ENCODE measurements at regions not wholly inside any gene's neighbourhood (a gene's known extent, or its start where the extent isn't known, plus 50 kb on each side); places are given as distances from the start of the nearest gene placed in this dataset.

DNA sequence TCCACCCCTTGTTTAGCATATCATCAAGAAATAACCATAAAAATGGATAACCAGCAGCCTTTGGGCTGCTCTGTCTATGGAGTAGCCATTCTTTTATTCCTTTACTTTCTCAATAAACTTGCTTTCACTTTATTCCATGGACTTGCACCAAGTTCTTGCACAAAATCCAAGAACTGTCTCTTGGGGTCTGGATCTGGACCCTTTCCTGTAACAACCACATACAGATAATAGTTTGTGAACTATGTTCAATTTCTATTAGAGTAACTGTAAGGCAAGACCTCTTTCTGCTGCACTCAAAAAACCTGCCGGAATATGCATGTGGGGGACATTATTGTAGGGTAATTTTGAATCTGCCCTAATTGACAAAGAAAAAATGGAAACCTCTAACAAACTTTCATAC, 66.9 kb upstream of the TMEM215 start:
- Mint-ChIP-seq H3K27me3 (peaks cover 14% of the 10 kb centered on the region), H3K4me3 (ENCODE audit: low read depth) (no peak overlapping the region), H3K27ac (no peak overlapping the region), H3K4me1 (ENCODE audit: low read depth) (no peaks in the 10 kb centered on the region), H3K36me3 (ENCODE audit: insufficient read depth) (no peaks in the 10 kb centered on the region), H3K9me3 (ENCODE audit: low read depth) (peaks cover 3% of the 10 kb centered on the region)
- TF ChIP-seq, protein P1, sequence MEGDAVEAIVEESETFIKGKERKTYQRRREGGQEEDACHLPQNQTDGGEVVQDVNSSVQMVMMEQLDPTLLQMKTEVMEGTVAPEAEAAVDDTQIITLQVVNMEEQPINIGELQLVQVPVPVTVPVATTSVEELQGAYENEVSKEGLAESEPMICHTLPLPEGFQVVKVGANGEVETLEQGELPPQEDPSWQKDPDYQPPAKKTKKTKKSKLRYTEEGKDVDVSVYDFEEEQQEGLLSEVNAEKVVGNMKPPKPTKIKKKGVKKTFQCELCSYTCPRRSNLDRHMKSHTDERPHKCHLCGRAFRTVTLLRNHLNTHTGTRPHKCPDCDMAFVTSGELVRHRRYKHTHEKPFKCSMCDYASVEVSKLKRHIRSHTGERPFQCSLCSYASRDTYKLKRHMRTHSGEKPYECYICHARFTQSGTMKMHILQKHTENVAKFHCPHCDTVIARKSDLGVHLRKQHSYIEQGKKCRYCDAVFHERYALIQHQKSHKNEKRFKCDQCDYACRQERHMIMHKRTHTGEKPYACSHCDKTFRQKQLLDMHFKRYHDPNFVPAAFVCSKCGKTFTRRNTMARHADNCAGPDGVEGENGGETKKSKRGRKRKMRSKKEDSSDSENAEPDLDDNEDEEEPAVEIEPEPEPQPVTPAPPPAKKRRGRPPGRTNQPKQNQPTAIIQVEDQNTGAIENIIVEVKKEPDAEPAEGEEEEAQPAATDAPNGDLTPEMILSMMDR (IDR thresholded peaks at IDR 0.05; ENCODE audit: unreplicated experiment): no peak
- DNase-seq (ENCODE audit: low spot score, unreplicated experiment): no peak

DNA sequence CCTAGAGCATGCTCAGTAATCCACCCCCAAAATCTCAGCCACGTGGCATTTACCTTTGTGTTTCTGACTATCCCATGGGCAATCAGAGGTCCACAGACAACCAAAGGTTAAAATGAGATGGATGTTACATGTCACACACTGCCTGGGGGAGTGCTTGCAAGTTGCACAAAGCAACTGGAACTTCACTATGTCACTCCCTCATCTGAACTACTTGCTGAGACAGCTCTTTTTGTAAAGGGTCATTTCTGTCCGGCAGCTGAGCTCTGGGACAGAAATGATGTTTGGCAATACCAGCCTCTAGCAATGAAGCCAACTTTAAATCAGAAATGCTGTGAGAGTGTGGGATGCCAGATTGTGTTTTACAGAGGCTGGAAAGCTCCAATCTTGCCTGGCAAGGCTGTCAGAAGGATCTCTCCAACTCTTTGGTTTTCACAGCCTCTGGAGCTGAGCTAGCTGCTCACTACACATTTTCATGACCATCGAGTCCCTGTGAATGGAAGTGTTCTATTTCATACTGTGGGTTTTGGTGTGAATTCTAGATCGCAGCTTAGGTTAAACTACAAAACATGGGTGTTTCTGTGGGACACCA, 66.3 kb upstream of the TMEM215 start:
- no peaks in the 10 kb centered on the region for H3K36me3 Mint-ChIP-seq (ENCODE audit: insufficient read depth)
- H3K4me1 Mint-ChIP-seq (ENCODE audit: low read depth): no peaks in the 10 kb centered on the region
- DNase-seq (ENCODE audit: low spot score, unreplicated experiment): no peak

DNA sequence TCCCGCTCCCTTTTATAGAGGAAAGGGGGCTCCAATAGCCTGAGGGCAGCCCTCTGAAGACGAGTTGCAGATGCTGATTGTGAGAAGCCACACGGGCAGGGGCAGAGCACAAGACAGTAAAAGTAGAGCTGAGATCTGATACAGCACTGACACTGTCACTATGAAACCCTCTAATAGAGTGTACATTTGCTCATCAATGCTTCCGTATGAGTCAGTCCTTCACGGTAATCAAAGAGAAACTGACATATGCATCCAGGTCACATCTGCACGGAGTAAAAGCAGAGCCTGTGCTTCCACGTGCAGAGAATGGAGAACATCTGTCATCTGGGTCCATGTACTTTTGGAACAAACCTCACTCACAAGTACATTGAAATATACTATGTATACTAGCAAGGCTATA, 60.6 kb upstream of the TMEM215 start:
- no peak overlapping the region for H3K4me3 Mint-ChIP-seq (ENCODE audit: low read depth)
- H3K9me3 Mint-ChIP-seq (ENCODE audit: low read depth): no peaks in the 10 kb centered on the region
- TF ChIP-seq, protein P1 (IDR thresholded peaks at IDR 0.05; ENCODE audit: unreplicated experiment): no peak
- H3K27ac Mint-ChIP-seq: no peak overlapping the region
- DNase-seq (ENCODE audit: low spot score, unreplicated experiment): no peak
- no peaks in the 10 kb centered on the region for H3K36me3 Mint-ChIP-seq (ENCODE audit: insufficient read depth)
- H3K4me1 Mint-ChIP-seq (ENCODE audit: low read depth): no peaks in the 10 kb centered on the region
- peaks cover 18% of the 10 kb centered on the region for H3K27me3 Mint-ChIP-seq

More for the DNA sequence above, 66.3 kb upstream of the TMEM215 start:
- Mint-ChIP-seq H3K9me3 (ENCODE audit: low read depth) (peaks cover 3% of the 10 kb centered on the region), H3K4me3 (ENCODE audit: low read depth) (no peak overlapping the region), H3K27me3 (peaks cover 19% of the 10 kb centered on the region), H3K27ac (no peak overlapping the region)
- TF ChIP-seq, protein P1 (IDR thresholded peaks at IDR 0.05; ENCODE audit: unreplicated experiment): no peak

DNA sequence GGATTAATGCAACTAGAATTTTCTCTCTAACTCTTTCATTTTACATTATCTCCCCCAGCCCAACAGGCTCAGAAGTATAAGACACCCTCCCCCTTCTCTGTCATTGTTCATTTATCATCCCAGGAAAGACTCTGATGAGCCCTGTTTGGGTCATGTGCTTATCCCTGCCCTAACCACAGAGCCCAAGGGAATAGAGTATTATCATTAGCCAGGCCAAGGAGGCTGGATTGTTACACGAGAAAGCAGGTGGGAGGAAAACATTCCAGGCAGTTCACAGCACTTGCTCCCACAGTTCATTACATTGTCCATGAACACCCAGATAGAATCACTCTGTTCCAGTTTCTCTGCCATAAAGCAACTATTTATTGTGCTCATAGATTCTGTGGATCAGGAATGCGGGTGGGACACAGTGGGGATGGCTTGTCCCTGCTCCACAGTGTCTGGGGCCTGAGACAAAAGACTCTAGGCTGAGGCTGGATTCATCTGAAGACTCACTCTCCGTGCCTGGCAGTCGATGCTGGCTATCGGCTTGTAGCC, 59.5 kb upstream of the TMEM215 start:
- H3K27ac Mint-ChIP-seq: no peak overlapping the region

DNA sequence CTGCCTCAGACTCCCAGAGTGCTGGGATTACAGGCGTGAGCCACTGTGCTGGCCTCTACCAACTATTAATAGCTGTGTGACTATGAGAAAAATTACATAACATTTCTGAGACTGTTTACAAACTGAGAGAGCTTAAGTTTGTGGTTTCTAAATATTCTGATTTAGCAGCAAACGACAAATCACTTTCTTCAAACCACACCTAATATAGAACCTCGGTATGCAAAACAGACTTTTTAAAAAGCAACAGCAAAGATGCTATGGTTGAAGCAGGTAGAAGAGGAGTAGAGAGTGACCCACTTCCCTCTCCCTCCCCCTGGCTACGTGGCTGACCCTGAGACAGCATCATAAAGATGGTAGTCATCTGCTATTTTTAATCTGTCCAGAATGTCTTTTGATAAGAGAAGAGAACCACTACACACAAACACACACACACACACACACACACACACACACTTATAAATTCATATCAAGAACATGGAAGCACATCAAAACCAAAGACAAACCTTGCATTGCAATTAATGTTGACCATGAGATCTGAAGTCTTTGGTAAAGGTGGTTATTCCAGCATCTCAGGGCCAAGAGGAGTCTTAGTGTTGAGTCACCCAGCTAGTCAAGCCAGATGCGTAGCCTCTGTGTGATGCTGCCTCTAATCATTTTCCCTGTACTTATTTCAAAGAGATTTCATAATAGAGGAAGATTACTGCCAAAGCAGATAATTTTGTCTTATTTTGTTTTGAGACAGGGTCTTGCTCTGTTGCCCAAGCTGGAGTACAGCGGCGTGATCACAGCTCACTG, 58.1 kb upstream of the TMEM215 start:
- no peaks in the 10 kb centered on the region for H3K36me3 Mint-ChIP-seq (ENCODE audit: insufficient read depth)
- no peaks in the 10 kb centered on the region for H3K4me1 Mint-ChIP-seq (ENCODE audit: low read depth)
- TF ChIP-seq, protein P1 (IDR thresholded peaks at IDR 0.05; ENCODE audit: unreplicated experiment): no peak

More for the DNA sequence above, 59.5 kb upstream of the TMEM215 start:
- Mint-ChIP-seq H3K9me3 (ENCODE audit: low read depth) (peaks cover 7% of the 10 kb centered on the region), H3K4me1 (ENCODE audit: low read depth) (no peaks in the 10 kb centered on the region), H3K36me3 (ENCODE audit: insufficient read depth) (no peaks in the 10 kb centered on the region), H3K27me3 (peaks cover 10% of the 10 kb centered on the region), H3K4me3 (ENCODE audit: low read depth) (no peak overlapping the region)
- TF ChIP-seq, protein P1 (IDR thresholded peaks at IDR 0.05; ENCODE audit: unreplicated experiment): no peak
- no peak for DNase-seq (ENCODE audit: low spot score, unreplicated experiment)

More for the DNA sequence above, 58.1 kb upstream of the TMEM215 start:
- H3K4me3 Mint-ChIP-seq (ENCODE audit: low read depth): no peak overlapping the region
- H3K27me3 Mint-ChIP-seq: peaks cover 8% of the 10 kb centered on the region
- peaks cover 9% of the 10 kb centered on the region for H3K9me3 Mint-ChIP-seq (ENCODE audit: low read depth)
- DNase-seq (ENCODE audit: low spot score, unreplicated experiment): no peak
- no peak overlapping the region for H3K27ac Mint-ChIP-seq
